WTC11 (cell line): ENCODE measurements at regions not wholly inside any gene's neighbourhood (a gene's known extent, or its start where the extent isn't known, plus 50 kb on each side); places are given as distances from the start of the nearest gene placed in this dataset.
A peak's percentile ranks its signal among the peaks of the same experiment; 100 is the strongest.

Experiments
- ATAC-seq: fragments of 200-7000 bp; cut with Tn5 transposase; 2 replicates; pipeline ENCODE4 v1.10.0; 2021; ENCODE audit warnings: mild to moderate bottlenecking, moderate library complexity
- CTCF ChIA-PET: fragments of 300-600 bp; sonication (Branson Sonifier 250); formaldehyde crosslinking; loops from one replicate; lab custom pipeline; 2021; ENCODE audit warnings: antibody characterized with exemption; lab: Charles Lee
- POLR2A ChIA-PET: fragments of 350-600 bp; sonication (Branson Sonifier 250); formaldehyde crosslinking; loops from one replicate; lab custom pipeline; 2021; ENCODE audit warnings: antibody characterized with exemption; lab: Charles Lee
- DNase-seq: peaks from one replicate; pipeline ENCODE4 v3.0.0; 2021; ENCODE audit warnings: low spot score
- H3K27ac Mint-ChIP-seq: 2 replicates; pipeline ENCODE4 v1.8.0; 2021; ENCODE audit warnings: mixed read lengths
- H3K27me3 Mint-ChIP-seq: 2 replicates; pipeline ENCODE4 v1.8.0; 2021; ENCODE audit warnings: low read depth, mild to moderate bottlenecking, moderate library complexity, mixed read lengths
- H3K36me3 Mint-ChIP-seq: 2 replicates; pipeline ENCODE4 v1.8.0; 2021; ENCODE audit warnings: mixed read lengths
- H3K4me1 Mint-ChIP-seq: 2 replicates; pipeline ENCODE4 v1.8.0; 2022; ENCODE audit warnings: mixed read lengths
- H3K4me3 Mint-ChIP-seq: 2 replicates; pipeline ENCODE4 v1.8.0; 2021; ENCODE audit warnings: mild to moderate bottlenecking, moderate library complexity, mixed read lengths
- H3K9me3 Mint-ChIP-seq: 2 replicates; pipeline ENCODE4 v1.8.0; 2021; ENCODE audit warnings: mixed read lengths
- AR ChIP-seq: fragments of 250-450 bp; sonication (Bioruptor Pico); IDR thresholded peaks from 2 replicates; pipeline ENCODE4 v1.9.0; 2021; ENCODE audit warnings: mild to moderate bottlenecking
- CBFB ChIP-seq: sonication (generic); formaldehyde crosslinking; IDR thresholded peaks from 2 replicates; pipeline ENCODE4 v1.8.1; 2022; ENCODE audit warnings: mild to moderate bottlenecking, low read depth, missing genetic modification reagents
- NFE2L1 ChIP-seq: sonication (generic); formaldehyde crosslinking; IDR thresholded peaks from 2 replicates; pipeline ENCODE4 v1.8.1; 2023; ENCODE audit warnings: missing genetic modification reagents
- PRDM15 ChIP-seq: sonication (generic); formaldehyde crosslinking; IDR thresholded peaks from 2 replicates; pipeline ENCODE4 v1.8.0; 2022; ENCODE audit warnings: missing genetic modification reagents
- PRRX2 ChIP-seq: fragments of 250-450 bp; sonication (Bioruptor Pico); IDR thresholded peaks from 2 replicates; pipeline ENCODE4 v1.8.0; 2021; ENCODE audit warnings: mild to moderate bottlenecking
- TEAD4 ChIP-seq: sonication (generic); formaldehyde crosslinking; IDR thresholded peaks from 2 replicates; pipeline ENCODE4 v1.8.0; 2022; ENCODE audit warnings: mild to moderate bottlenecking, missing genetic modification reagents
- TP53 ChIP-seq: sonication (generic); formaldehyde crosslinking; IDR thresholded peaks from 2 replicates; pipeline ENCODE4 v1.8.1; 2023; ENCODE audit warnings: mild to moderate bottlenecking, missing genetic modification reagents
- ZNF232 ChIP-seq: sonication (generic); formaldehyde crosslinking; IDR thresholded peaks from 2 replicates; pipeline ENCODE4 v1.8.0; 2022; ENCODE audit warnings: mild to moderate bottlenecking, missing genetic modification reagents
- ZNF263 ChIP-seq: sonication (generic); formaldehyde crosslinking; IDR thresholded peaks from 2 replicates; pipeline ENCODE4 v1.8.1; 2022; ENCODE audit warnings: low read depth, mild to moderate bottlenecking, moderate library complexity, missing genetic modification reagents
- ZNF671 ChIP-seq: fragments of 250-450 bp; sonication (Bioruptor Pico); IDR thresholded peaks from 2 replicates; pipeline ENCODE4 v1.8.0; 2021; ENCODE audit warnings: mild to moderate bottlenecking
- TF ChIP-seq, protein P1 (sequence below): sonication (generic); formaldehyde crosslinking; conservative IDR thresholded peaks from 2 replicates; pipeline ENCODE4 v1.8.1; 2023; ENCODE audit warnings: mild to moderate bottlenecking, low read depth, missing genetic modification reagents, moderate library complexity
- TF ChIP-seq, protein P2 (sequence below): sonication (generic); formaldehyde crosslinking; IDR thresholded peaks from 2 replicates; pipeline ENCODE4 v1.8.1; 2023; ENCODE audit warnings: mild to moderate bottlenecking, missing genetic modification reagents, moderate library complexity
- TF ChIP-seq, protein P3 (sequence below): sonication (generic); formaldehyde crosslinking; IDR thresholded peaks from 2 replicates; pipeline ENCODE4 v1.8.0; 2022; ENCODE audit warnings: mild to moderate bottlenecking, missing genetic modification reagents
- TF ChIP-seq, protein P4 (sequence below): sonication (generic); formaldehyde crosslinking; IDR thresholded peaks from 2 replicates; pipeline ENCODE4 v1.8.1; 2022; ENCODE audit warnings: low read depth, missing genetic modification reagents, borderline replicate concordance
- TF ChIP-seq, protein P5 (sequence below): sonication (generic); formaldehyde crosslinking; IDR thresholded peaks from 2 replicates; pipeline ENCODE4 v1.8.1; 2023; ENCODE audit warnings: mild to moderate bottlenecking, moderate library complexity, missing genetic modification reagents

- CTCF ChIA-PET = no interaction called here
- TF ChIP-seq, protein P1, sequence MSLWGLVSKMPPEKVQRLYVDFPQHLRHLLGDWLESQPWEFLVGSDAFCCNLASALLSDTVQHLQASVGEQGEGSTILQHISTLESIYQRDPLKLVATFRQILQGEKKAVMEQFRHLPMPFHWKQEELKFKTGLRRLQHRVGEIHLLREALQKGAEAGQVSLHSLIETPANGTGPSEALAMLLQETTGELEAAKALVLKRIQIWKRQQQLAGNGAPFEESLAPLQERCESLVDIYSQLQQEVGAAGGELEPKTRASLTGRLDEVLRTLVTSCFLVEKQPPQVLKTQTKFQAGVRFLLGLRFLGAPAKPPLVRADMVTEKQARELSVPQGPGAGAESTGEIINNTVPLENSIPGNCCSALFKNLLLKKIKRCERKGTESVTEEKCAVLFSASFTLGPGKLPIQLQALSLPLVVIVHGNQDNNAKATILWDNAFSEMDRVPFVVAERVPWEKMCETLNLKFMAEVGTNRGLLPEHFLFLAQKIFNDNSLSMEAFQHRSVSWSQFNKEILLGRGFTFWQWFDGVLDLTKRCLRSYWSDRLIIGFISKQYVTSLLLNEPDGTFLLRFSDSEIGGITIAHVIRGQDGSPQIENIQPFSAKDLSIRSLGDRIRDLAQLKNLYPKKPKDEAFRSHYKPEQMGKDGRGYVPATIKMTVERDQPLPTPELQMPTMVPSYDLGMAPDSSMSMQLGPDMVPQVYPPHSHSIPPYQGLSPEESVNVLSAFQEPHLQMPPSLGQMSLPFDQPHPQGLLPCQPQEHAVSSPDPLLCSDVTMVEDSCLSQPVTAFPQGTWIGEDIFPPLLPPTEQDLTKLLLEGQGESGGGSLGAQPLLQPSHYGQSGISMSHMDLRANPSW (CRISPR knock-in tag) = no peak
- TF ChIP-seq ZNF263 (CRISPR knock-in tag) (no peak), PRRX2 (CRISPR knock-in tag) (no peak), ZNF232 (CRISPR knock-in tag) (no peak)
- ATAC-seq (no peak), DNase-seq (no peak)
- no peaks in the 10 kb centered on the region for H3K27me3 Mint-ChIP-seq
- no peak overlapping the region for H3K27ac Mint-ChIP-seq
- POLR2A ChIA-PET = no interaction called here
- no peaks in the 10 kb centered on the region for H3K9me3 Mint-ChIP-seq
- H3K4me1 Mint-ChIP-seq = peaks cover 2% of the 10 kb centered on the region; the same call in 1 of the 2 replicates
- no peak overlapping the region for H3K4me3 Mint-ChIP-seq
- no peaks in the 10 kb centered on the region for H3K36me3 Mint-ChIP-seq
Measured at GRCh38 chr22:27468712-27469111, 332.8 kb downstream of the MN1 start.

DNA sequence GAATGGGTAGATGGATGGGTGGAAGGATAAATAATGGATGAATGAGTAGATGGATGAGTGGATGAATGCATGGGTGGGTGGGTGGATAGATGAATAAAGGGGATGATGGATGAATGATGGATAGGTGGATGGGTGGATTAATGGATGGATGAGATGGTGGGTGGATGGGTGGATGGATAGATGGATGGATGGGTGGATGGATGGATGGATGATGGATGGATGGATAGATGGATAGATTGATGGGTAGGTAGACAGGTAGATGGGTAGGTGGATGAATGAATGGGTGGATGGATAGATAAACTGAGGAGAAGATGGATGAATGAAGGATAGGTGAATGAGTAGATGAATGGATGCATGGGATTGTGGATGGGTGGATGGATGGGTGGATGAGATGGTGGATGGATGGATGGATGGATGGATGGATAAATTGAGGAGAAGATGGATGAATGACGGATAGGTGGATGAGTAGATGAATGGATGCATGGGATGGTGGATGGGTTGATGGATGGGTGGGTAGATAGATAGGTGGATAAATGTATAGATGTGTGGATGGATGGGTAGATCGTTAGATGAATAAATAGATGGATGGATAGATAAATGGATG lies 331.3 kb downstream of the MN1 start:
- DNase-seq (no peak), ATAC-seq (no peak)
- no peak overlapping the region for H3K4me3 Mint-ChIP-seq
- peaks cover 2% of the 10 kb centered on the region; the same call in 1 of the 2 replicates for H3K27me3 Mint-ChIP-seq
- TF ChIP-seq CBFB = no peak
- TF ChIP-seq NFE2L1 (CRISPR knock-in tag) = 0 out of 2 replicates have a peak, but pooled peaks have one; percentile 36
- no peak overlapping the region for H3K27ac Mint-ChIP-seq
- ChIA-PET POLR2A (no interaction called here), CTCF (no interaction called here)
- H3K4me1 Mint-ChIP-seq = peaks cover 17% of the 10 kb centered on the region
- H3K9me3 Mint-ChIP-seq = no peaks in the 10 kb centered on the region
- no peaks in the 10 kb centered on the region for H3K36me3 Mint-ChIP-seq

GRCh38 chr22:27472975-27473374 lies 328.6 kb downstream of the MN1 start:
- H3K36me3 Mint-ChIP-seq = no peaks in the 10 kb centered on the region; the same call in 1 of the 2 replicates
- H3K4me1 Mint-ChIP-seq = peaks cover 36% of the 10 kb centered on the region
- H3K27ac Mint-ChIP-seq = no peak overlapping the region
- ChIA-PET POLR2A (interaction anchor here (1.1 kb wide), 1 partner anchor 11 kb away, joined by 3 read pairs; no protein-coding TSS in a partner anchor), CTCF (no interaction called here)
- peaks cover 5% of the 10 kb centered on the region for H3K27me3 Mint-ChIP-seq
- DNase-seq = no peak
- no peak overlapping the region for H3K4me3 Mint-ChIP-seq
- no peak for ATAC-seq
- H3K9me3 Mint-ChIP-seq = no peaks in the 10 kb centered on the region
- TF ChIP-seq PRRX2 (CRISPR knock-in tag) (no peak), TP53 (CRISPR knock-in tag) (no peak), AR (CRISPR knock-in tag) (no peak), TEAD4 (no peak), ZNF671 (no peak), PRDM15 (CRISPR knock-in tag) (no peak), ZNF263 (CRISPR knock-in tag) (no peak), ZNF232 (CRISPR knock-in tag) (no peak)
- TF ChIP-seq, protein P2, sequence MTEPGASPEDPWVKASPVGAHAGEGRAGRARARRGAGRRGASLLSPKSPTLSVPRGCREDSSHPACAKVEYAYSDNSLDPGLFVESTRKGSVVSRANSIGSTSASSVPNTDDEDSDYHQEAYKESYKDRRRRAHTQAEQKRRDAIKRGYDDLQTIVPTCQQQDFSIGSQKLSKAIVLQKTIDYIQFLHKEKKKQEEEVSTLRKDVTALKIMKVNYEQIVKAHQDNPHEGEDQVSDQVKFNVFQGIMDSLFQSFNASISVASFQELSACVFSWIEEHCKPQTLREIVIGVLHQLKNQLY (CRISPR knock-in tag) = no peak
- TF ChIP-seq, protein P3, sequence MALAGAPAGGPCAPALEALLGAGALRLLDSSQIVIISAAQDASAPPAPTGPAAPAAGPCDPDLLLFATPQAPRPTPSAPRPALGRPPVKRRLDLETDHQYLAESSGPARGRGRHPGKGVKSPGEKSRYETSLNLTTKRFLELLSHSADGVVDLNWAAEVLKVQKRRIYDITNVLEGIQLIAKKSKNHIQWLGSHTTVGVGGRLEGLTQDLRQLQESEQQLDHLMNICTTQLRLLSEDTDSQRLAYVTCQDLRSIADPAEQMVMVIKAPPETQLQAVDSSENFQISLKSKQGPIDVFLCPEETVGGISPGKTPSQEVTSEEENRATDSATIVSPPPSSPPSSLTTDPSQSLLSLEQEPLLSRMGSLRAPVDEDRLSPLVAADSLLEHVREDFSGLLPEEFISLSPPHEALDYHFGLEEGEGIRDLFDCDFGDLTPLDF = no peak
- TF ChIP-seq, protein P4, sequence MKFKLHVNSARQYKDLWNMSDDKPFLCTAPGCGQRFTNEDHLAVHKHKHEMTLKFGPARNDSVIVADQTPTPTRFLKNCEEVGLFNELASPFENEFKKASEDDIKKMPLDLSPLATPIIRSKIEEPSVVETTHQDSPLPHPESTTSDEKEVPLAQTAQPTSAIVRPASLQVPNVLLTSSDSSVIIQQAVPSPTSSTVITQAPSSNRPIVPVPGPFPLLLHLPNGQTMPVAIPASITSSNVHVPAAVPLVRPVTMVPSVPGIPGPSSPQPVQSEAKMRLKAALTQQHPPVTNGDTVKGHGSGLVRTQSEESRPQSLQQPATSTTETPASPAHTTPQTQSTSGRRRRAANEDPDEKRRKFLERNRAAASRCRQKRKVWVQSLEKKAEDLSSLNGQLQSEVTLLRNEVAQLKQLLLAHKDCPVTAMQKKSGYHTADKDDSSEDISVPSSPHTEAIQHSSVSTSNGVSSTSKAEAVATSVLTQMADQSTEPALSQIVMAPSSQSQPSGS = no peak
- TF ChIP-seq, protein P5, sequence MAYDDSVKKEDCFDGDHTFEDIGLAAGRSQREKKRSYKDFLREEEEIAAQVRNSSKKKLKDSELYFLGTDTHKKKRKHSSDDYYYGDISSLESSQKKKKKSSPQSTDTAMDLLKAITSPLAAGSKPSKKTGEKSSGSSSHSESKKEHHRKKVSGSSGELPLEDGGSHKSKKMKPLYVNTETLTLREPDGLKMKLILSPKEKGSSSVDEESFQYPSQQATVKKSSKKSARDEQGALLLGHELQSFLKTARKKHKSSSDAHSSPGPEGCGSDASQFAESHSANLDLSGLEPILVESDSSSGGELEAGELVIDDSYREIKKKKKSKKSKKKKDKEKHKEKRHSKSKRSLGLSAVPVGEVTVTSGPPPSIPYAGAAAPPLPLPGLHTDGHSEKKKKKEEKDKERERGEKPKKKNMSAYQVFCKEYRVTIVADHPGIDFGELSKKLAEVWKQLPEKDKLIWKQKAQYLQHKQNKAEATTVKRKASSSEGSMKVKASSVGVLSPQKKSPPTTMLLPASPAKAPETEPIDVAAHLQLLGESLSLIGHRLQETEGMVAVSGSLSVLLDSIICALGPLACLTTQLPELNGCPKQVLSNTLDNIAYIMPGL (CRISPR knock-in tag) = no peak
